MM.1S (cell line): ENCODE measurements at regions not wholly inside any gene's neighbourhood (a gene's known extent, or its start where the extent isn't known, plus 50 kb on each side); places are given as distances from the start of the nearest gene placed in this dataset.

Experiments used
- DNase-seq: peaks from one replicate; pipeline ENCODE4 v3.0.0-alpha.2; 2015
- H2AFZ ChIP-seq: fragments of 300-600 bp; sonication (generic); 2 replicates; pipeline ENCODE4 v1.6.0; 2016; ENCODE audit warnings: antibody characterized with exemption, low read length
- H3F3A ChIP-seq: fragments of 300-600 bp; sonication (generic); 2 replicates; pipeline ENCODE4 v1.6.1; 2016; ENCODE audit warnings: mild to moderate bottlenecking, antibody characterized with exemption, low read length, moderate library complexity, mixed read lengths; ENCODE audit not compliant: insufficient read depth
- H3K27ac ChIP-seq: fragments of 300-600 bp; sonication (generic); 2 replicates; pipeline ENCODE4 v1.5.1; 2016; ENCODE audit warnings: mild to moderate bottlenecking, low read length
- H3K27me3 ChIP-seq: fragments of 300-600 bp; sonication (generic); replicated peaks from 2 replicates; pipeline ENCODE4 v1.6.0; 2016; ENCODE audit warnings: low read length; ENCODE audit not compliant: insufficient read depth
- H3K36me3 ChIP-seq: fragments of 300-600 bp; sonication (generic); replicated peaks from 2 replicates; pipeline ENCODE4 v1.6.1; 2016; ENCODE audit warnings: mild to moderate bottlenecking, low read length, mixed read lengths; ENCODE audit not compliant: insufficient read depth
- H3K4me1 ChIP-seq: fragments of 300-600 bp; sonication (generic); 2 replicates; pipeline ENCODE4 v1.6.1; 2016; ENCODE audit warnings: low read length, mixed read lengths
- H3K4me2 ChIP-seq: fragments of 300-600 bp; sonication (generic); 2 replicates; pipeline ENCODE4 v1.6.0; 2016; ENCODE audit warnings: low read depth, low read length
- H3K4me3 ChIP-seq: fragments of 300-600 bp; sonication (generic); 2 replicates; pipeline ENCODE4 v1.5.1; 2016; ENCODE audit warnings: low read length, mixed read lengths
- H3K79me2 ChIP-seq: fragments of 300-600 bp; sonication (generic); 2 replicates; pipeline ENCODE4 v1.6.1; 2016; ENCODE audit warnings: mixed run types, low read length, mixed read lengths
- H3K9ac ChIP-seq: fragments of 300-600 bp; sonication (generic); 2 replicates; pipeline ENCODE4 v1.6.1; 2016; ENCODE audit warnings: low read length, mixed read lengths
- H3K9me2 ChIP-seq: fragments of 300-600 bp; sonication (generic); replicated peaks from 2 replicates; pipeline ENCODE4 v1.6.1; 2016; ENCODE audit warnings: mild to moderate bottlenecking, low read length, mixed read lengths; ENCODE audit not compliant: insufficient read depth
- H3K9me3 ChIP-seq: fragments of 300-600 bp; sonication (generic); replicated peaks from 2 replicates; pipeline ENCODE4 v1.6.1; 2016; ENCODE audit warnings: mild to moderate bottlenecking, low read length, mixed read lengths; ENCODE audit not compliant: insufficient read depth
- H4K20me1 ChIP-seq: fragments of 300-600 bp; sonication (generic); 2 replicates; pipeline ENCODE4 v1.6.1; 2016; ENCODE audit warnings: mild to moderate bottlenecking, low read length, moderate library complexity, mixed read lengths; ENCODE audit not compliant: insufficient read depth
- CTCF ChIP-seq: fragments of 300-600 bp; sonication (generic); IDR thresholded peaks from 2 replicates; pipeline ENCODE4 v1.5.1; 2016; ENCODE audit warnings: antibody characterized with exemption, low read length, mixed read lengths
- EZH2 ChIP-seq: fragments of 300-600 bp; sonication (generic); optimal IDR thresholded peaks from 2 replicates; pipeline ENCODE3; 2017; ENCODE audit warnings: low read depth, mild to moderate bottlenecking, antibody characterized with exemption, low read length, mixed read lengths
- EZH2phosphoT487 ChIP-seq: fragments of 300-600 bp; sonication (generic); IDR thresholded peaks from 2 replicates; pipeline ENCODE4 v1.6.1; 2018; ENCODE audit warnings: antibody characterized with exemption, low read length

GRCh38 chrX:25143596-25143995 is 127.8 kb upstream of the ARX start:
- no peak for TF ChIP-seq CTCF
- no peak for TF ChIP-seq EZH2
- no peak for TF ChIP-seq EZH2phosphoT487
- Histone ChIP-seq H3K9ac (no peak overlapping the region), H3K9me3 (no peaks in the 10 kb centered on the region), H3K4me3 (no peak overlapping the region), H3F3A (no peaks in the 10 kb centered on the region), H3K27ac (no peak overlapping the region), H4K20me1 (no peaks in the 10 kb centered on the region), H3K4me2 (no peak overlapping the region), H3K9me2 (no peaks in the 10 kb centered on the region), H3K27me3 (no peaks in the 10 kb centered on the region), H2AFZ (no peak overlapping the region), H3K36me3 (no peaks in the 10 kb centered on the region), H3K79me2 (no peaks in the 10 kb centered on the region), H3K4me1 (no peaks in the 10 kb centered on the region)
- DNase-seq = no peak

GRCh38 chrX:25141684-25142083 is 125.9 kb upstream of the ARX start:
- H3K79me2 ChIP-seq = no peaks in the 10 kb centered on the region
- H3K36me3 ChIP-seq = no peaks in the 10 kb centered on the region
- TF ChIP-seq EZH2phosphoT487 (no peak), CTCF (no peak), EZH2 (no peak)
- no peaks in the 10 kb centered on the region for H3K9me3 ChIP-seq
- H3K4me1 ChIP-seq = no peaks in the 10 kb centered on the region
- H3K4me3 ChIP-seq = no peak overlapping the region
- H3K27me3 ChIP-seq = no peaks in the 10 kb centered on the region
- H3K4me2 ChIP-seq = no peak overlapping the region
- H3F3A ChIP-seq = no peaks in the 10 kb centered on the region
- no peaks in the 10 kb centered on the region for H4K20me1 ChIP-seq
- no peaks in the 10 kb centered on the region for H3K9me2 ChIP-seq
- DNase-seq = no peak
- no peak overlapping the region for H2AFZ ChIP-seq
- H3K27ac ChIP-seq = no peak overlapping the region
- H3K9ac ChIP-seq = no peak overlapping the region

GRCh38 chrX:25131055-25131454 is 115.3 kb upstream of the ARX start:
- Histone ChIP-seq H3K79me2 (no peaks in the 10 kb centered on the region), H3K36me3 (no peaks in the 10 kb centered on the region), H3K4me3 (no peak overlapping the region), H3K27ac (no peak overlapping the region), H4K20me1 (no peaks in the 10 kb centered on the region), H3F3A (no peaks in the 10 kb centered on the region), H2AFZ (no peak overlapping the region), H3K4me2 (no peak overlapping the region), H3K9me2 (no peaks in the 10 kb centered on the region; the same call in 1 of the 2 replicates), H3K4me1 (no peaks in the 10 kb centered on the region), H3K9ac (no peak overlapping the region), H3K27me3 (no peaks in the 10 kb centered on the region), H3K9me3 (no peaks in the 10 kb centered on the region)
- no peak for DNase-seq
- TF ChIP-seq CTCF (no peak), EZH2 (no peak), EZH2phosphoT487 (no peak)

GRCh38 chrX:25130619-25131018 is 114.9 kb upstream of the ARX start:
- no peak overlapping the region for H3K9ac ChIP-seq
- no peaks in the 10 kb centered on the region for H3K9me2 ChIP-seq
- no peaks in the 10 kb centered on the region for H3K27me3 ChIP-seq
- H3K4me3 ChIP-seq = no peak overlapping the region
- no peaks in the 10 kb centered on the region for H3K36me3 ChIP-seq
- H3K9me3 ChIP-seq = no peaks in the 10 kb centered on the region
- no peak for TF ChIP-seq CTCF
- TF ChIP-seq EZH2 = no peak
- no peak for TF ChIP-seq EZH2phosphoT487
- H3K79me2 ChIP-seq = no peaks in the 10 kb centered on the region
- no peaks in the 10 kb centered on the region for H3K4me1 ChIP-seq
- no peaks in the 10 kb centered on the region for H4K20me1 ChIP-seq
- H3K27ac ChIP-seq = no peak overlapping the region
- no peak for DNase-seq
- no peak overlapping the region for H3K4me2 ChIP-seq
- no peak overlapping the region for H2AFZ ChIP-seq
- H3F3A ChIP-seq = no peaks in the 10 kb centered on the region
